ENCODE measurements at regions not wholly inside any gene's neighbourhood (a gene's known extent, or its start where the extent isn't known, plus 50 kb on each side); places are given as distances from the start of the nearest gene placed in this dataset.
"Not testable (repeated sequence)": the region's sequence is repeated elsewhere in the genome, so short reads cannot be mapped to it uniquely, and the experiment has no call there.

GRCh38 chr5:7078101-7078500 is 317.8 kb upstream of the ADCY2 start:
- DNase-seq (ENCODE audit: low read depth in 2 of 2) = no peak

- no peak for DNase-seq (ENCODE audit: low read depth in 2 of 2)
Measured at GRCh38 chr5:7078901-7079300, 317.0 kb upstream of the ADCY2 start.

DNA sequence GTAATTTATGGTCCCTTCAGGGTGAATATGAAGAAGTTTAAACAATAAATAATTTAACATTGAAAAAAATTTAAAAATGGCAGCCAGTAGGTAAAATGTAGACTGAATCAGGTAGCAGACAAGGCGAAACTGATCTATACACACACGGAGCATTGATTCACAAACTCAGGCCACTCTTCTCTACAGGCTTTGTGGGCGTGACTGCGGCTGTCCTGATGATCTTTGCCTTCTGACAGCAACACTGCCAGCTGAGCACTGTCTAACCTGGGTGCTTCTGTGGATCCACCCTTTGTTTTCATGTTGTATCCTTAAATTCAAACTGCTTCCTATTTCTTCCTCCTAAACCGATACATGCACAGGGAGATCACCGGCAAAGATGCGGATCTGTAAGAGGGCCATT is 315.4 kb upstream of the ADCY2 start:
- no peak for DNase-seq (ENCODE audit: low read depth in 2 of 2)

DNA sequence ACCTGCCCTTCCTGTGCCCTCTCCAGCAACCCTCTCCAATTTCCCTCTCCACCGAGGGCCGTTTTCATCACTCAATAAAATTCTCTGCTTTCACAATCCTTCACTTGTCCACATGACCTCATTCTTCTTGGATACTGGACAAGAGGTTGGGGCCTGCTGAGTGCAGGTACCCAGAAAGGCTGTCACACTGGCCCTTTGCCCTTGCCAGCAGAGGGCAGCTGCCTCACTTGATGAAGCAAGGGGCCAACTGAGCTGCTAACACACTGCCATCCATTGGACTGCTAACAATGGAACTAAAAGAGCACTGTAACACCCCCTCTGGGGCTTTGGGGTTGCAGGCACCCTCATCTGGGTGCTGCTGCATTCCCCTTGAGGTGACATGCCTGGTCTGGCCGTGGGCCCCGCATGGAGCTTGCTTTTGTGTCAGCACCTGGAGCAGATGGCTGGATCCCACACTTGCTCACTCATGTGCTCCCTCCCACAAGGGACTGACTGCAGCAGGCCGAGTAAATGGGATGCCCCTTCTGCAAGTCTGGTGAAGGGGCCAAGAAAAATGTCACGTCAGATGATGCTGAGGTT is 308.1 kb upstream of the ADCY2 start:
- no peak for DNase-seq (ENCODE audit: low read depth in 2 of 2)

- no peak for DNase-seq (ENCODE audit: low read depth in 2 of 2)
Measured at GRCh38 chr5:7088849-7089248, 307.1 kb upstream of the ADCY2 start.

DNA sequence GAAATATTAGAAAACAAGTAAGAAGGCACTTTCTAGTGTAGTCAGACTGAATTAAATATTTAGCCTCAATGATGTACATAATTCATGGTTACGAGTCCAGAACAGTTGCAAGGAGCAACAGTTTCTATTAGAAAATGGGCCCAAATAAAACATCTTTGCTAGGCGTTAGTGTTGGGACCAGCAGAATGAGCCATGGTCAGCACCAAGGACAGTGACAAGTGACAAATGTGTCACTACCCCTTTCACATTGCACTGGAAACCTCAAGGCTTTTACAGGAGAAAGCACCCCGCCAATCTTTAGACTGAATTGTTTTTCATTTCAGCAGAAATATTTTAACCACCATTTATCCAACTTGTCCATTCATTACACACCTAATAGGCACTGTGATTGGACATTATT is 301.3 kb upstream of the ADCY2 start:
- no peak for DNase-seq (ENCODE audit: low read depth in 2 of 2)

- DNase-seq (ENCODE audit: low read depth in 2 of 2) = no peak
Measured at GRCh38 chr5:7096294-7096693, 299.6 kb upstream of the ADCY2 start.

DNA sequence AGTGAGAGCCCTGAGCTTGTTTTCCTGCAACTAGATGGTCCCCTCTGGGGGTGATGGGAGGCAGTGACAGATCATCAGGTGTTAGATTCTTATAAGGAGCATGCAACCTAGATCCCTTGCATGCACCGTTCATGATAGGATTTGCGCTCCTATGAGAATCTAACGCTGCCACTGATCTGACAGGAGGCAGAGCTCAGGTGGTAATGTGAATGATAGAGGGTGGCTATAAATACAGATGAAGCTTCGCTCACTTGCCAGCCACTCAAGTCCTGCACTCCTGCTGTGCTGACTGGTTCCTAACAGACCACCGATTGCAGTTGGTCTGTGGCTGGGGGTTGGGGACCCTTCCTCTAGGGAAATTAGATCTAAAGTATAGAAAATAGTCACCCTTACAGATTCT is 290.6 kb upstream of the ADCY2 start:
- no peak for DNase-seq (ENCODE audit: low read depth in 2 of 2)

GRCh38 chr5:7117961-7118360 is 278.0 kb upstream of the ADCY2 start:
- no peak for DNase-seq (ENCODE audit: low read depth in 2 of 2)

DNA sequence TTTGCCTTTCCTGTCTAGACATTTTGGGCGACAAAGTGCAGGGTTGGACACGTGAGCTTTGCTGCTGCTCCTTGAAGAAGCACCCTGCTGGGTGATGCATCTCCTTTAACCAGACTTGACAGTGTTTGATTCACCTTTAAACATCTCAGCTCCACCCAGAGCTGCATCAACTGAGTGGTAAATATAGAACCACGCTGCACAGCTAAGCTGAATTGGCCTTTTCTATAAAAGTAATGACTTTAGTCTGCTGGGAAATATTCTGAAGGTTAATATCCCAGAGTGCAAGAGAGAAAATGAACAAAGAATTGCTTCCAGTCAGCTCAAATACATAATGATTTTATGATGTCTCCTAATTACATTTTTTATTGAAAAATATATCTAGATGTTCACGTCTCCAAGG is 264.3 kb upstream of the ADCY2 start:
- no peak for DNase-seq (ENCODE audit: low read depth in 2 of 2)

GRCh38 chr5:7146886-7147285 is 249.1 kb upstream of the ADCY2 start:
- DNase-seq (ENCODE audit: low read depth in 2 of 2) = no peak

DNA sequence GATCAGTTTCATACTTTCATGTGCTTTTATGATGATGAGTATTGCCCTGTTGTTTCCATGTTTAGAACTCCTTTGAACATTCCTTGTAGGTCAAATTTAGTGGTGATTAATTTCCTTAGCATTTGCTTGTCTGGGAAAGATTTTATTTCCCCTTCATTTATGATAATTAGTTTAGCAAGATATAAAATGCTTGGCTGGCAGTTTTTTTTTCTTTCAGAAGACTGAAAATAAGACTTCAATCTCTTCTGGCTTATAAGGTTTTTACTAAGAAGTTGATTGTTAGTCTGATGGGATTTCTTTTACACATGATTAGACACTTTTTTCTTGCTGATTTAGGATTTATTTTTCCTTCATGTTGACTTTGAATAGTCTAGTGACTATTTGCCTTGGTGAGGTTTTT is 238.9 kb upstream of the ADCY2 start:
- DNase-seq (ENCODE audit: low read depth in 2 of 2) = no peak

DNA sequence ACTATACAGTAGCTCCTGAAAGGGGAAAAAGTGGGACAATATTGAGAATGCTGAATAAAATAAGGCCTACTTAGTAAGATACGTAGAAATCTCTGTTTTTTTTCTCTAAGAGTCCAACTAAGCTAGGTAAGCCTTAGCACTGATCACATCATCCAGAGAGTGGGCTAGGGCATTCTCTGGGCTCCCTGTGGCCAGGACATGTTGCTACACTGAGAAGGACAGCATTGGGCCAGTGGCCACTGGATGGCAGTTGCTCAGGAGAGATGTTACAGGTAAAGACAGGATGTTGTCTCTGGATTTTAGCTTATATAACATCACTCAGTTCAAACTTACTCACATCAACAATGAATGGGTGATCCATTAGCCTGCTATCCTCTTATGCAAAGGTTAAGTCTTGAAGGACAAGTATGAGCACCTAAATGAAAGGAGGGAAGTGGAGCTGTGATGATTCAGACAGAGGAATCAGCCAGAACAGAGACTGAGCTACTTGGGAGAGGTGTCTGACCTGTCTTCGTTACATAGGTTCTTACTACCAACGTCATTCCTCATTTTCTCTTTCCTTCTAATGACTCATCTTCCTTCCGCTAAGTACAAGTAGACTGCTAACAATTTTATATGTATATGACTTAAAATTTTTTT is 226.6 kb upstream of the ADCY2 start:
- DNase-seq (ENCODE audit: low read depth in 2 of 2) = no peak

DNA sequence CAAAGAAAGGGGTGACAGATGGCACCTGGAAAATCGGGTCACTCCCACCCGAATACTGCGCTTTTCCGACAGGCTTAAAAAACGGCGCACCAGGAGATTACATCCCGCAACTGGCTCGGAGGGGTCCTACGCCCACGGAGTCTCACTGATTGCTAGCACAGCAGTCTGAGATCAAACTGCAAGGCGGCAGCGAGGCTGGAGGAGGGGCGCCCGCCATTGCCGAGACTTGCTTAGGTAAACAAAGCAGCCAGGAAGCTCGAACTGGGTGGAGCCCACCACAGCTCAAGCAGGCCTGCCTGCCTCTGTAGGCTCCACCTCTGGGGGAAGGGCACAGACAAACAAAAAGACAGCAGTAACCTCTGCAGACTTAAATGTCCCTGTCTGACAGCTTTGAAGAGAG is 225.2 kb upstream of the ADCY2 start:
- not testable (repeated sequence) for DNase-seq (ENCODE audit: low read depth in 2 of 2)

DNA sequence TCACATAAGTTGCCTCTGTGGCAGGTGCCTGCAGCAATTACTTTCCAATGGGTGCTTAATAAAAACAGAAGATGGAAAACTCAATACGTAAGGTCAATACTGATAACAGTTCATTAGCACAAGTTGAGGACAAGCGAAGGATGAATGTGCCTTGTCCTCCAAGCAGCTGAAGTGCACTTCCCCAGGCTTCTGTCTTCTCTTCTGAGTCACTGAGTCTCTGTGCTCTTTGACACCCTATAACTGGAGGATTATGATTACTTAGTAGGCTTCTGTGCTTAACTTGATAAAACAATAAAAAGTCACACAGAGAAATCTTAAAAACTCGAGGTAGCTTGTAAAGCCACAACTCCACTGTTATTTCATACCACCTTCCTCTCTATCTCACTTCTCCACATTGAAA is 216.6 kb upstream of the ADCY2 start:
- no peak for DNase-seq (ENCODE audit: low read depth in 2 of 2)

GRCh38 chr5:7181841-7182240 is 214.1 kb upstream of the ADCY2 start:
- no peak for DNase-seq (ENCODE audit: low read depth in 2 of 2)

DNA sequence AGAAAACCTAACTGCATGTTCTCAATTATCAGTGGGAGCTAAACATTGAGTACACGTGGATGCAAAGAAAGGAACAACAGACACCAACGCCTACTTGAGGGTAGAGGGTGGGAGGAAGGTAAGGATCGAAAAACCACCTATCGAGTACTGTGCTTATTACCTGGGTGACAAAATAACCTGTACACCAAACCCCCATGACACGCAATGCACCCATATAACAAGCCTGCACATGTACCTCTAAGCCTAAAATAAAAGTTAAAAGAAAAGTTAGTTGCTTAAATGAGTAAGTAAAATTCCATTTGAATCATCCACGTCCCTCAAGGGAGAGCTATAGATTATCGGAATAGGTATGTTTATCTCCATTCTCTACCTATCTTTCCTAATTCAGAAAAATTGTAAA is 210.2 kb upstream of the ADCY2 start:
- no peak for DNase-seq (ENCODE audit: low read depth in 2 of 2)

DNA sequence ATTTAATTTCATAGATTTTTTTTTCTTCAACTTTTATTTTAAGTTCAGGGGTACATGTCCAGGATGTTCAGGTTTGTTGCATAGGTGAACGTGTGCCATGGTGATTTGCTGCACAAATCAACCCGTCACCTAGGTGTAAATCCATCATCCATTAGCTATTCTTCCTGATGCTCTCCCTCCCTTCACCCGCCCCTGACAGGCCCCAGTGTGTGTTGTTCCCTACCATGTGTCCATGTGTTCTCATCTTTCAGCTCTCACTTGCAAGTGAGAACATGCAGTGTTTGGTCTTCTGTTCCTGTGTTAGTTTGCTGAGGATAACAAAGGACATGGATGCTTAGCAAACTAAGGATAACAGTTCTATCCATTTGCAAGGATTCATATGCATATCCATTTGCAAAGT is 209.1 kb upstream of the ADCY2 start:
- DNase-seq (ENCODE audit: low read depth in 2 of 2) = no peak

GRCh38 chr5:7190712-7191250 is 205.2 kb upstream of the ADCY2 start:
- DNase-seq (ENCODE audit: low read depth in 2 of 2) = no peak

DNA sequence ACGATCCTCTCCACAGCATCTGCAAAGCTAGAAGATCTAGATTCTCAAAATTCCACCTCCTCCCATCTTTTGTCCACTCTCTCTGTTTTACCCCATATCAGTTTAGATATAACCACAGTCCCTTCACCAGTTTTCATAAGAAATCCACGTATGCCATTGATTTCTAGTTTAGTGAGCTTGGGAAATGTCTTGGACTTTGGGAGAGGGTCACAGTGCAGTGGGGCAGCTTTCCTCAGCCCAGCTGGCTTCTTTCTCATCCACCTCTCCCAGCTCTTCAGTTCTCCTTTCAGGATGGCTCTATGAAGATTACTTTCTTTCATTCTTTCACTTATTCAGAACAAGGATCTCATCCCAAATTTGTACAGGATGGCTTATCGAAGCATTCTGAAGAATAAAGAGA is 203.9 kb upstream of the ADCY2 start:
- no peak for DNase-seq (ENCODE audit: low read depth in 2 of 2)

GRCh38 chr5:7202846-7203245 is 193.1 kb upstream of the ADCY2 start:
- no peak for DNase-seq (ENCODE audit: low read depth in 2 of 2)

DNA sequence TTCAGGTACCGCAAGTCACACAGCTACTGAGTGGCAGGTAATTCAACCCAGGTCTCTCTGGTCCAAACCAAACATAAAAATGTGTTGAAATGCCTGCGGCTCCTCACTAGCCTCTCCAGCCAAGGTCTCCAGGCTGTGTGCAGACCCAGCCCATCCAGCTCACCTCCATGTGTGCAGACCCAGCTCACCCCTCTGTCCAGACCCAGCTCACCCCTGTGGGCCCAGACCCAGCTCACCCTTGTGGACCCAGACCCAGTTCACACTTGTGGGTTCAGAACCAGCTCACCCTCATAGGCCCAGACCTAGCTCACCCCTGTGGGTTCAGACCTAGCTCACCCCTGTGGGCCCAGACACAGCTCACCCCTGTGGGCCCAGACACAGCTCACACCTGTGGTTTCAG is 188.0 kb upstream of the ADCY2 start:
- DNase-seq (ENCODE audit: low read depth in 2 of 2) = no peak

DNA sequence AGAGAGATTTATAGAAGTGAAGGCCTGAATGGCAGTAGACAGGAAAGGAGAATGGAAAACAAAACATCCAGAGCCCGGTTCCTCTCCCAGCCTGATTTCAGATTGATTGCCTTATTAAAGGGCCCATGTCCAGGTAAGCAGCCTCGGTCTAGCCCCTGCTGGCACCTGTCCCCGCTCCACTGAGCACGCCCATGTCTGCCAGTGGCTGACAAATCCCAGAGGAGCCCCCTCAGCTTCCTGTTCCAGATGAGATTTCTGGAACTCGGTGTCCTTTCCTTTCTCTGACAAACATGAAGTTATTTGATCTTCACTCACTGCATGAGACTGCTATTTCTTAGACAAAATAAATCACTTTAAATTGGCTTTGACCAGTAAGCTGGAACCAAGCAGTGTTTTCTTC is 187.0 kb upstream of the ADCY2 start:
- no peak for DNase-seq (ENCODE audit: low read depth in 2 of 2)

DNA sequence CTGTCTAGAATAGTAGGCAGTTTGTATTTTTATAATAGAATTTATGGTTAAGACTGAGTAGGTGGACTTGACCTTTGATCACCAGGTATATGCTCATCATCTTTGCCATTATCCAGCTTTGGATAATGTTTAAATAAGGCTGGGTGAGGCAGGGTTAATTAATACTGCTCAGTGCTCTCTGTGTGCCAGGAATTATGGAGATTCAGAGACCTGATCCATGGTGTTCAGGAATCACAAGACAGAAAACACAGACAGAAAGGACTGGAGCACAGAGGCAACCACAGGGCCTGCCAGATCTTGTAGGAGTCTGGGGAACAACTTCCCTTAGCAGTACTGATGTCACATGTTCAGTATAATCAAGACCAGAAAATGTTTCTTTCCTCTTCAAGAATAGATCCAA is 186.3 kb upstream of the ADCY2 start:
- DNase-seq (ENCODE audit: low read depth in 2 of 2) = no peak

Measured in stimulated activated CD4-positive, alpha-beta T cell treated with anti-CD3 and anti-CD28 coated beads, Interleukin-1b, Interleukin-23, amount 100 ng/mL, for 4 hours (primary cell).